ENCODE measurements at regions not wholly inside any gene's neighbourhood (a gene's known extent, or its start where the extent isn't known, plus 50 kb on each side); places are given as distances from the start of the nearest gene placed in this dataset.
"Not testable (repeated sequence)": the region's sequence is repeated elsewhere in the genome, so short reads cannot be mapped to it uniquely, and the experiment has no call there.

- H3K4me1 Mint-ChIP-seq: no peaks in the 10 kb centered on the region
- intact Hi-C loops (cut with micrococcal nuclease): no loop called here
- H3K4me3 ChIP-seq (ENCODE audit: low read length): no peak overlapping the region
- H3K36me3 Mint-ChIP-seq: no peaks in the 10 kb centered on the region
- H3K27ac ChIP-seq (ENCODE audit: low read length): no peak overlapping the region
- peaks cover 9 to 15% of the 10 kb centered on the region in 2 donors for H3K9me3 Mint-ChIP-seq
- no peak overlapping the region for H3K4me3 Mint-ChIP-seq
- H3K36me3 ChIP-seq (ENCODE audit: control insufficient read depth, insufficient read depth, low read length): no peaks in the 10 kb centered on the region
- no peak for TF ChIP-seq CTCF (IDR thresholded peaks at IDR 0.05)
- H3K27ac Mint-ChIP-seq: no peak overlapping the region
- no peaks in the 10 kb centered on the region for H3K4me1 ChIP-seq (ENCODE audit: control insufficient read depth, insufficient read depth, low read length)
- WGBS (ENCODE audit: insufficient coverage): 79% methylated on average over 3 of the region's 3 CpGs
- ATAC-seq: no peak
- H3K27me3 ChIP-seq (ENCODE audit: control insufficient read depth, insufficient read depth, low read length): no peaks in the 10 kb centered on the region
- H3K27me3 Mint-ChIP-seq (ENCODE audit: low read depth in 2 of 2): no peaks in the 10 kb centered on the region
- H3K9me3 ChIP-seq (ENCODE audit: control insufficient read depth, insufficient read depth, low read length): no peaks in the 10 kb centered on the region
- DNase-seq: no peak
Observed at GRCh38 chr5:104891596-104891995, 1329.0 kb upstream of the NUDT12 start.

- H3K27me3 Mint-ChIP-seq (ENCODE audit: low read depth in 2 of 2): no peaks in the 10 kb centered on the region
- no CpG with 5 or more reads among the region's 1 CpG for WGBS (ENCODE audit: insufficient coverage)
- H3K36me3 Mint-ChIP-seq: no peaks in the 10 kb centered on the region
- H3K9me3 Mint-ChIP-seq: peaks cover 13 to 17% of the 10 kb centered on the region in 2 donors
- intact Hi-C loops (cut with micrococcal nuclease): no loop called here
- Histone ChIP-seq H3K4me1 (ENCODE audit: control insufficient read depth, insufficient read depth, low read length) (no peaks in the 10 kb centered on the region), H3K4me3 (ENCODE audit: low read length) (no peak overlapping the region), H3K27me3 (ENCODE audit: control insufficient read depth, insufficient read depth, low read length) (no peaks in the 10 kb centered on the region), H3K9me3 (ENCODE audit: control insufficient read depth, insufficient read depth, low read length) (no peaks in the 10 kb centered on the region), H3K36me3 (ENCODE audit: control insufficient read depth, insufficient read depth, low read length) (no peaks in the 10 kb centered on the region), H3K27ac (ENCODE audit: low read length) (no peak overlapping the region)
- TF ChIP-seq CTCF (IDR thresholded peaks at IDR 0.05): no peak
- H3K27ac Mint-ChIP-seq: no peak overlapping the region
- no peaks in the 10 kb centered on the region for H3K4me1 Mint-ChIP-seq
- H3K4me3 Mint-ChIP-seq: no peak overlapping the region
- no peak for ATAC-seq
- no peak for DNase-seq
Observed at GRCh38 chr5:104890767-104891166, 1328.2 kb upstream of the NUDT12 start.

- intact Hi-C loops (cut with micrococcal nuclease): no loop called here
- Histone ChIP-seq H3K36me3 (ENCODE audit: control insufficient read depth, insufficient read depth, low read length) (no peaks in the 10 kb centered on the region), H3K27me3 (ENCODE audit: control insufficient read depth, insufficient read depth, low read length) (no peaks in the 10 kb centered on the region), H3K9me3 (ENCODE audit: control insufficient read depth, insufficient read depth, low read length) (no peaks in the 10 kb centered on the region), H3K27ac (ENCODE audit: low read length) (no peak overlapping the region), H3K4me1 (ENCODE audit: control insufficient read depth, insufficient read depth, low read length) (no peaks in the 10 kb centered on the region), H3K4me3 (ENCODE audit: low read length) (no peak overlapping the region)
- no peak overlapping the region for H3K27ac Mint-ChIP-seq
- H3K27me3 Mint-ChIP-seq (ENCODE audit: low read depth in 2 of 2): no peaks in the 10 kb centered on the region
- 24% methylated on average over 2 of the region's 4 CpGs for WGBS (ENCODE audit: insufficient coverage)
- no peaks in the 10 kb centered on the region for H3K4me1 Mint-ChIP-seq
- peaks cover 8 to 13% of the 10 kb centered on the region in 2 donors for H3K9me3 Mint-ChIP-seq
- no peak for DNase-seq
- H3K36me3 Mint-ChIP-seq: peaks cover 10% of the 10 kb centered on the region
- no peak for TF ChIP-seq CTCF (IDR thresholded peaks at IDR 0.05)
- H3K4me3 Mint-ChIP-seq: no peak overlapping the region
- ATAC-seq: no peak
Observed at GRCh38 chr5:104859437-104859836, 1296.8 kb upstream of the NUDT12 start.

- H3K4me1 ChIP-seq (ENCODE audit: control insufficient read depth, insufficient read depth, low read length); ATAC-seq; H3K4me1 Mint-ChIP-seq; H3K27me3 ChIP-seq (ENCODE audit: control insufficient read depth, insufficient read depth, low read length); H3K9me3 ChIP-seq (ENCODE audit: control insufficient read depth, insufficient read depth, low read length); H3K4me3 ChIP-seq (ENCODE audit: low read length); H3K27ac ChIP-seq (ENCODE audit: low read length); intact Hi-C loops (cut with micrococcal nuclease); H3K36me3 ChIP-seq (ENCODE audit: control insufficient read depth, insufficient read depth, low read length); H3K27ac Mint-ChIP-seq; H3K27me3 Mint-ChIP-seq (ENCODE audit: low read depth in 2 of 2); DNase-seq; H3K4me3 Mint-ChIP-seq: not testable (repeated sequence)
- Mint-ChIP-seq H3K36me3 (peaks cover 33% of the 10 kb centered on the region), H3K9me3 (peaks cover 13 to 17% of the 10 kb centered on the region in 2 donors)
- WGBS (ENCODE audit: insufficient coverage): 78% methylated on average over 5 of the region's 5 CpGs
Observed at GRCh38 chr5:104852099-104852498, 1289.5 kb upstream of the NUDT12 start.

Data from natural killer cell (primary cell).